Cardiac muscle cell (in vitro differentiated cells and primary cell): ENCODE measurements at regions not wholly inside any gene's neighbourhood (a gene's known extent, or its start where the extent isn't known, plus 50 kb on each side); places are given as distances from the start of the nearest gene placed in this dataset.
"Not testable (repeated sequence)": the region's sequence is repeated elsewhere in the genome, so short reads cannot be mapped to it uniquely, and the experiment has no call there.

Source experiments
- DNase-seq, 2 donors: peaks; one replicate each; pipeline versions ENCODE4 v3.0.0 to v3.0.0-alpha.2; 2010 to 2017; ENCODE audit warnings: low read depth in 1 of 2, low spot score in 1 of 2
- H3K27ac ChIP-seq: fragments of 200-600 bp; sonication (generic); 2 replicates; pipeline ENCODE4 v1.5.1; 2016
- H3K27me3 ChIP-seq: fragments of 200-600 bp; sonication (generic); 2 replicates; pipeline ENCODE4 v1.6.0; 2016; ENCODE audit warnings: control low read depth
- H3K36me3 ChIP-seq: fragments of 200-600 bp; sonication (generic); 2 replicates; pipeline ENCODE4 v1.5.1; 2016; ENCODE audit warnings: control low read depth
- H3K4me1 ChIP-seq: fragments of 200-600 bp; sonication (generic); 2 replicates; pipeline ENCODE4 v1.8.1; 2017; ENCODE audit warnings: low read depth, mild to moderate bottlenecking, mixed run types
- H3K4me3 ChIP-seq: fragments of 200-600 bp; sonication (generic); 2 replicates; pipeline ENCODE4 v1.5.1; 2016; ENCODE audit warnings: mild to moderate bottlenecking
- H3K9me3 ChIP-seq: fragments of 200-600 bp; sonication (generic); 2 replicates; pipeline ENCODE4 v1.5.1; 2017; ENCODE audit warnings: low read depth, mild to moderate bottlenecking, control low read depth
- TF ChIP-seq, protein P1 (sequence below): IDR thresholded peaks from 2 replicates; pipeline ENCODE4 v1.5.1; 2012; ENCODE audit warnings: low read depth, mild to moderate bottlenecking, low read length

DNA sequence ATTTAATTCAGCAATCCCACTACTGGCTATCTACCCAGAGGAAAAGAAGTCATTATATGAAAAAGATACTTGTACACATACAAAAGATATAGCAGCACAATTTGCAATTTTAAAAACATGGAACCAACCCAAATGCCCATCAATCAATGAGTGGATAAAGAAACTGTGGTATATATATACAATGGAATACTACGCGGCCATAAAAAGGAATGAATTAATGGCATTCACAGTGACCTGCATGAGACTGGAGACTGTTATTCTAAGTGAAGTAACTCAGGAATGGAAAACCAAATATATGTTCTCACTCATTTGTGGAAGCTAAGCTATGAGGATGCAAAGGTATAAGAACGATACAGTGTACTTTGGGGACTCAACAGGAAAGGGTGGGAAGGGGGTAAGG, 102.8 kb upstream of the KCNMA1 start:
- H3K36me3 ChIP-seq, H3K27ac ChIP-seq, H3K4me3 ChIP-seq, H3K27me3 ChIP-seq, H3K9me3 ChIP-seq, DNase-seq: not testable (repeated sequence)
- peaks cover 10% of the 10 kb centered on the region for H3K4me1 ChIP-seq

DNA sequence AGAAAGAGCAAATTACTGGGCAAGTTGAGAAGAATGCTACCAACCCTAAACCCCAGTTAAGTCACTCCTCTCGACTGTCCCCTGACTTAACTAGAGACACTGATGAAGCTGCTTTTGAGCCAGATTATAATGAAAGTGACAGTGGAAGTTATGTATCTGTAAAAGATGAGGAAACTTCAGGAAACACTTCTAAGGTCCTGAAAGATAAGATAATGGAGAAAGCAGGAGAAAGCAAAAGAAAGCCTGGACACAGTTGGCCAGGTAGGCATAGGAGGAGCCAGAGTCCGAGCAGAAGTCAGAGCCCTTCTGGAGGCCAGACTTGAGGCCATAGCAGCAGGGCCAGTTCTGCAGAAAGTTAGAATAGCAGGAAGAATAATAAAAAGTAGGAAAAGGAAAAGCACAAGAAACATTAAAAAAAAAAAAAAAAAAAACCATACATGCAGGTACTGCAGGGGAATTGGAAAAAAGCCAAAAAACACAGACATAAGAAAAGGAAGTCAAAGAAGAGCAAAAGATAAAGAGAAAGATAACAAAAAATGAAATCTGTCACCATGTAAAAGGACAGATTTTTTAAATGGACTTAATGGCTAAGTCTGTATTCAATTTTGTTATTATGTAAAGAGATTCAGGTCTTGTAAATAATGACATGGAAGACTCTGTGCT, 101.0 kb upstream of the KCNMA1 start:
- peaks cover 9% of the 10 kb centered on the region for H3K4me1 ChIP-seq
- no peaks in the 10 kb centered on the region for H3K9me3 ChIP-seq
- DNase-seq, result no peak
- H3K27me3 ChIP-seq, result no peaks in the 10 kb centered on the region
- no peak overlapping the region for H3K27ac ChIP-seq
- TF ChIP-seq, protein P1, sequence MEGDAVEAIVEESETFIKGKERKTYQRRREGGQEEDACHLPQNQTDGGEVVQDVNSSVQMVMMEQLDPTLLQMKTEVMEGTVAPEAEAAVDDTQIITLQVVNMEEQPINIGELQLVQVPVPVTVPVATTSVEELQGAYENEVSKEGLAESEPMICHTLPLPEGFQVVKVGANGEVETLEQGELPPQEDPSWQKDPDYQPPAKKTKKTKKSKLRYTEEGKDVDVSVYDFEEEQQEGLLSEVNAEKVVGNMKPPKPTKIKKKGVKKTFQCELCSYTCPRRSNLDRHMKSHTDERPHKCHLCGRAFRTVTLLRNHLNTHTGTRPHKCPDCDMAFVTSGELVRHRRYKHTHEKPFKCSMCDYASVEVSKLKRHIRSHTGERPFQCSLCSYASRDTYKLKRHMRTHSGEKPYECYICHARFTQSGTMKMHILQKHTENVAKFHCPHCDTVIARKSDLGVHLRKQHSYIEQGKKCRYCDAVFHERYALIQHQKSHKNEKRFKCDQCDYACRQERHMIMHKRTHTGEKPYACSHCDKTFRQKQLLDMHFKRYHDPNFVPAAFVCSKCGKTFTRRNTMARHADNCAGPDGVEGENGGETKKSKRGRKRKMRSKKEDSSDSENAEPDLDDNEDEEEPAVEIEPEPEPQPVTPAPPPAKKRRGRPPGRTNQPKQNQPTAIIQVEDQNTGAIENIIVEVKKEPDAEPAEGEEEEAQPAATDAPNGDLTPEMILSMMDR, result no peak
- H3K36me3 ChIP-seq, result no peaks in the 10 kb centered on the region
- H3K4me3 ChIP-seq, result no peak overlapping the region

DNA sequence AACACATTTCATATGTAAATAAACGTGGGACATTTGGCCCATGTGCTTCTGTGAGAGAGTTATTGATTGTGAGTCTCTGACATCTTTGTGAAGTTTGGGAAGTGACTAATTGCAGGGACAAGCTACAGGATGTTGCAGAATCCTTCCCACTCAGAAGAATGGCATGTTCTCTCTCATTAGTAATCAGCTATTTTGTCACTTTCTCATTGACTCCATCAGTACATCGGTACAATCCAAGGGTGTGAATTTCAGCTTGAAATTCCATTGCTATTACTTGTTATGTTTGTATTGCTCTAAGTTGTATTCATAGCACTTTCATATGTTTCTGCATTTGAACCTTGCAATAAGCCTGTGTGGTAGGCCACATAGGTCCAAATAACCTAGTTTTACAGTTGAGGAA, 100.0 kb upstream of the KCNMA1 start:
- TF ChIP-seq, protein P1, result no peak
- Histone ChIP-seq H3K4me1 (no peaks in the 10 kb centered on the region), H3K27me3 (no peaks in the 10 kb centered on the region), H3K36me3 (no peaks in the 10 kb centered on the region), H3K9me3 (no peaks in the 10 kb centered on the region), H3K4me3 (no peak overlapping the region), H3K27ac (no peak overlapping the region)
- DNase-seq, result peak in 1 of 2 donors; percentile 77

DNA sequence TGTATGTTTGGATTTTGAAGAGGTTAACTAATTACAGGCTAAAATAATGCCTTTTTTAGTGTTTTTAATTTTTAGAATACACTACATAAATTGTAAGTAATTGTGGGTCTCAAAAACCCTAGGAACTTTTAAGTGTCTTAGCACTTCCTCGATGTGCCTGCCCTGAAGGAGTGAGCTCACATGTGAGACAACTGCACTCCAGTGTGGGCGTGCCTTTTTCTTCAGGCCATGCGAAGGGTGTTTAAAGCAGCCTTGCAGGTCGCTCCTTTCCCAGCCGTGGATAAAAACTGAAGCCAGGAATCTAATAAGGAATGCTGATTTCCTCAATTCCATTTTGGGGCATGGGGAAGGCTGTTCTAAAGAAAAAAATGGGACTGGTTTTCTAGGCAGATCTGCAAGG, 97.5 kb upstream of the KCNMA1 start:
- not testable (repeated sequence) for H3K4me1 ChIP-seq, H3K36me3 ChIP-seq, H3K4me3 ChIP-seq, H3K9me3 ChIP-seq, H3K27ac ChIP-seq, DNase-seq, H3K27me3 ChIP-seq

DNA sequence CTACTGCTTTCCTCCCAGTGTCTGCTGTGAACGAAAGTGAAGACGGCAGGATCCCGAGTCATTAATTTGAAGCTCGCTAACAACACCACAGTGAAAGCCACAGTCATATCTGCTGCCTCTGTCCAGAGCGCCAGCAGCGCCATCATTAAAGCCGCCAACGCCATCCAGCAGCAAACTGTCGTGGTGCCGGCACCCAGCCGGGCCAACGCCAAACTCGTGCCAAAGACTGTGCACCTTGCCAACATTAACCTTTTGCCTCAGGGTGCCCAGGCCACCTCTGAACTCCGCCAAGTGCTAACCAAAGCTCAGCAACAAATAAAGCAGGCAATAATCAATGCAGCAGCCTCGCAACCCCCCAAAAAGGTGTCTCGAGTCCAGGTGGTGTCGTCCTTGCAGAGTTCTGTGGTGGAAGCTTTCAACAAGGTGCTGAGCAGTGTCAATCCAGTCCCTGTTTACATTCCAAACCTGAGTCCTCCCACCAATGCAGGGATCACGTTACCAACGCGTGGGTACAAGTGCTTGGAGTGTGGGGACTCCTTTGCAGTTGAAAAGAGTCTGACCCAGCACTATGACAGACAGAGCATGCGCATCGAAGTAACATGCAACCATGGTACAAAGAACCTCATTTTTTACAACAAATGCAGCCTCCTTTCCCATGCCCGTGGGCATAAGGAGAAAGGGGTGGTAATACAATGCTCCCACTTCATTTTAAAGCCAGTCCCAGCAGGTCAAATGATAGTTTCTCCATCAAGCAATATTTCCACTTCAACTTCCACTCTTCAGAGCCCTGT, 94.8 kb upstream of the KCNMA1 start:
- Histone ChIP-seq H3K4me1 (peaks cover 10% of the 10 kb centered on the region), H3K27me3 (no peaks in the 10 kb centered on the region), H3K4me3 (no peak overlapping the region), H3K27ac (no peak overlapping the region), H3K9me3 (no peaks in the 10 kb centered on the region), H3K36me3 (no peaks in the 10 kb centered on the region)
- DNase-seq, result no peak
- TF ChIP-seq, protein P1, result no peak

DNA sequence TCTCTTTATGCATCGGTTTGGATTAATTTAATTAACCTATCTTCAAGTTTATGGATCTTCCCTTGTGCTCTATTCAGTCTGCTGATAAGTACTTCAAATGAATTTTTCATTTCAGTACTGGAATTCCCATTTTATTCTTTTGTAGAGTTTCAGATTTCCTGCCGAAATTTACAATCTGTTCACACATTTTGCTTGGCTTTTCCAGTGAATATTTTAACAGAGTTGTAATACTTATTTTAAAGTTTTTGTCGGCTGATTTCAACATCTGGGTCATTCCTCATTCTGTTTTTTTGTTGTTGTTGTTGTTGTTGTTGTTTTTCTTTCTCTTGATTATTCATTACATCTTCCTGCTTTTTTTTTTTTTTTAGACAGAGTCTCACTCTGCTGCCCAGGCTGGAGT, 89.9 kb upstream of the KCNMA1 start:
- no peak for DNase-seq
- Histone ChIP-seq H3K4me3 (no peak overlapping the region), H3K27me3 (no peaks in the 10 kb centered on the region), H3K27ac (no peak overlapping the region), H3K36me3 (no peaks in the 10 kb centered on the region), H3K4me1 (peaks cover 37% of the 10 kb centered on the region), H3K9me3 (no peaks in the 10 kb centered on the region)
- TF ChIP-seq, protein P1, result no peak
